Caco-2 (cell line): ENCODE measurements at regions not wholly inside any gene's neighbourhood (a gene's known extent, or its start where the extent isn't known, plus 50 kb on each side); places are given as distances from the start of the nearest gene placed in this dataset.

ENCODE experiments used
- BruUV-seq: library from RNA; stranded (reverse); fragments of 400-500 nt; replicated peaks from 2 replicates; lab custom pipeline; 2021; lab: Mats Ljungman, UMichigan
- CTCF ChIA-PET: fragments of 300-600 bp; sonication (Branson Sonifier 250); formaldehyde crosslinking; loops from one replicate; lab custom pipeline; 2022; ENCODE audit warnings: antibody characterized with exemption; lab: Charles Lee
- POLR2A ChIA-PET: fragments of 300-600 bp; sonication (Branson Sonifier 250); formaldehyde crosslinking; loops from one replicate; lab custom pipeline; 2022; ENCODE audit warnings: antibody characterized with exemption; lab: Charles Lee
- DNase-seq, 2 experiments: peaks; one replicate each; pipeline versions ENCODE4 v3.0.0 to v3.0.0-alpha.2; 2020 to 2022
- H3K27me3 ChIP-seq: replicated peaks from 2 replicates; pipeline ENCODE4 v1.6.0; 2011; ENCODE audit warnings: low read length; ENCODE audit not compliant: control insufficient read depth, insufficient read depth
- H3K36me3 ChIP-seq: 2 replicates; pipeline ENCODE4 v1.5.1; 2011; ENCODE audit warnings: low read length; ENCODE audit not compliant: control insufficient read depth, insufficient read depth
- H3K4me1 ChIP-seq: fragments of 250-450 bp; sonication (Bioruptor Pico); 2 replicates; pipeline ENCODE4 v1.5.1; 2020; ENCODE audit warnings: mild to moderate bottlenecking
- H3K4me3 ChIP-seq: 2 replicates; pipeline ENCODE4 v1.5.1; 2011; ENCODE audit warnings: low read depth, mild to moderate bottlenecking, control low read depth, low read length
- H3K9me3 ChIP-seq: fragments of 250-450 bp; sonication (Bioruptor Pico); 2 replicates; pipeline ENCODE4 v1.5.1; 2020; ENCODE audit warnings: mild to moderate bottlenecking, moderate library complexity
- H3K27ac Mint-ChIP-seq: one replicate; pipeline ENCODE4 v1.8.0; 2022; ENCODE audit warnings: mixed read lengths; ENCODE audit not compliant: unreplicated experiment
- H3K27me3 Mint-ChIP-seq: one replicate; pipeline ENCODE4 v1.8.0; 2022; ENCODE audit warnings: mixed read lengths; ENCODE audit not compliant: insufficient read depth, unreplicated experiment
- H3K36me3 Mint-ChIP-seq: one replicate; pipeline ENCODE4 v1.8.0; 2022; ENCODE audit warnings: mild to moderate bottlenecking, mixed read lengths; ENCODE audit not compliant: insufficient read depth, unreplicated experiment
- H3K4me1 Mint-ChIP-seq: one replicate; pipeline ENCODE4 v1.8.0; 2022; ENCODE audit warnings: low read depth, mixed read lengths; ENCODE audit not compliant: unreplicated experiment
- H3K4me3 Mint-ChIP-seq: one replicate; pipeline ENCODE4 v1.8.0; 2022; ENCODE audit warnings: mild to moderate bottlenecking, moderate library complexity, mixed read lengths; ENCODE audit not compliant: unreplicated experiment
- H3K9me3 Mint-ChIP-seq: one replicate; pipeline ENCODE4 v1.8.0; 2022; ENCODE audit warnings: mixed read lengths; ENCODE audit not compliant: unreplicated experiment
- intact Hi-C: fragments of 100-400 bp; cut with micrococcal nuclease; formaldehyde crosslinking; loops from one replicate; pipeline ENCODE4 v1.10.0; 2022; ENCODE audit not compliant: unreplicated experiment
- TF ChIP-seq, protein P1 (sequence below), 2 experiments: fragments of 200-600 bp in 1 of 2; IDR thresholded peaks; 1 replicate in 1 of 2; 2 replicates in 1 of 2; pipeline versions ENCODE4 v1.5.1 to v1.8.0; 2011 to 2022; ENCODE audit warnings: antibody characterized with exemption in 1 of 2, control low read depth in 1 of 2, inconsistent platforms in 1 of 2, low read depth in 1 of 2, low read length in 1 of 2, mild to moderate bottlenecking in 1 of 2, moderate library complexity in 1 of 2; ENCODE audit not compliant: insufficient read depth in 1 of 2, severe bottlenecking in 1 of 2, unreplicated experiment in 1 of 2

DNA sequence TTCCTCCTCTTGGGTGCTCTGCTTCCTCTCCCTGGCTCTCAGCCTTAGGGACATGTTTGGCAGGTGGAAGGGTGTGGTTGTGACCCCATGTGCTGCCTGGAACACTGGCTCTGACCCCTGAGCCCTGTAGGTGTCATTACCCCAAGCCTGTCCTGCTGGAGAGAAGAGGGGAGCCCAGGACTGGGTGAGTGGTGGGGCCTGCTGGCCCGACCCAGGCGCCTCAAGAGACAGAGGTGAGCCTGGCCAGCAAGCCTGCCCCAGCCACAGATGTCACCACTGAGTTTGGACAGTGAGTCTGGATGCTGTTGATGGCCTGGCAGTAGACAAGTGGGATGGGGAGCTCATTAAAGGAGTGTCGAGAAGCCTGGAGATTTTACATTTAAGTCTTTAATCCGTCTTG, 1112.2 kb downstream of the BRD1 start:
- Mint-ChIP-seq H3K4me3 (no peak overlapping the region), H3K27ac (no peak overlapping the region), H3K9me3 (peaks cover 26% of the 10 kb centered on the region), H3K36me3 (no peaks in the 10 kb centered on the region), H3K27me3 (no peaks in the 10 kb centered on the region), H3K4me1 (no peaks in the 10 kb centered on the region)
- H3K27me3 ChIP-seq, result no peaks in the 10 kb centered on the region
- H3K9me3 ChIP-seq, result no peaks in the 10 kb centered on the region
- TF ChIP-seq, protein P1, sequence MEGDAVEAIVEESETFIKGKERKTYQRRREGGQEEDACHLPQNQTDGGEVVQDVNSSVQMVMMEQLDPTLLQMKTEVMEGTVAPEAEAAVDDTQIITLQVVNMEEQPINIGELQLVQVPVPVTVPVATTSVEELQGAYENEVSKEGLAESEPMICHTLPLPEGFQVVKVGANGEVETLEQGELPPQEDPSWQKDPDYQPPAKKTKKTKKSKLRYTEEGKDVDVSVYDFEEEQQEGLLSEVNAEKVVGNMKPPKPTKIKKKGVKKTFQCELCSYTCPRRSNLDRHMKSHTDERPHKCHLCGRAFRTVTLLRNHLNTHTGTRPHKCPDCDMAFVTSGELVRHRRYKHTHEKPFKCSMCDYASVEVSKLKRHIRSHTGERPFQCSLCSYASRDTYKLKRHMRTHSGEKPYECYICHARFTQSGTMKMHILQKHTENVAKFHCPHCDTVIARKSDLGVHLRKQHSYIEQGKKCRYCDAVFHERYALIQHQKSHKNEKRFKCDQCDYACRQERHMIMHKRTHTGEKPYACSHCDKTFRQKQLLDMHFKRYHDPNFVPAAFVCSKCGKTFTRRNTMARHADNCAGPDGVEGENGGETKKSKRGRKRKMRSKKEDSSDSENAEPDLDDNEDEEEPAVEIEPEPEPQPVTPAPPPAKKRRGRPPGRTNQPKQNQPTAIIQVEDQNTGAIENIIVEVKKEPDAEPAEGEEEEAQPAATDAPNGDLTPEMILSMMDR (IDR thresholded peaks at IDR 0.05; ENCODE audit: insufficient read depth in 1 of 2, low read depth in 1 of 2, low read length in 1 of 2, severe bottlenecking in 1 of 2, unreplicated experiment in 1 of 2), result no peak
- H3K4me3 ChIP-seq, result no peak overlapping the region
- no TSS peak for BruUV-seq
- CTCF ChIA-PET, result no interaction called here
- no peaks in the 10 kb centered on the region for H3K4me1 ChIP-seq
- no peak for DNase-seq
- intact Hi-C loops, result no loop called here
- POLR2A ChIA-PET, result no interaction called here
- H3K36me3 ChIP-seq, result no peaks in the 10 kb centered on the region

DNA sequence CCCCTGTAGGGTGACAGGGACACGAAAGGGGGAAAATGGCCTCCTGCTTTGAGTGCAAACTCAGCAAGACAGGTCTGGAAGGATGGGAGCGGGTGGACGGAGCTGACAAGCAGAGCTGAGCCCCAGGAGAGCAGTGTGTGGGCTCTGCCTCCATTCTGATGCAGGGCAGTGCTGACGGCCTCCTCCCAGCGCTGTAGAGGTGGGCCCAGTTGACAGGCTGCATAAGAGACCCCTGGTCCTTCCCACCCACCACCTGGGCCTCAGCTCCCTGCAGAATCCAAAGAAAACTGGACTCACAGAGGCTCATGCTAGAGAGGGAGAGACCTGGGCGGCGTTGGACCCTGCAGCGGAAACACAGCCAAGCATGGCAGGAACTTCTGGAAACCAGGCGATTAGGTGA, 1113.4 kb downstream of the BRD1 start:
- no peak overlapping the region for H3K4me3 ChIP-seq
- no peak for DNase-seq
- Mint-ChIP-seq H3K27ac (no peak overlapping the region), H3K36me3 (no peaks in the 10 kb centered on the region), H3K27me3 (no peaks in the 10 kb centered on the region), H3K4me1 (no peaks in the 10 kb centered on the region), H3K4me3 (no peak overlapping the region), H3K9me3 (peaks cover 26% of the 10 kb centered on the region)
- no peaks in the 10 kb centered on the region for H3K4me1 ChIP-seq
- BruUV-seq, result no TSS peak
- TF ChIP-seq, protein P1 (IDR thresholded peaks at IDR 0.05; ENCODE audit: insufficient read depth in 1 of 2, low read depth in 1 of 2, low read length in 1 of 2, severe bottlenecking in 1 of 2, unreplicated experiment in 1 of 2), result no peak
- H3K27me3 ChIP-seq, result no peaks in the 10 kb centered on the region
- H3K9me3 ChIP-seq, result no peaks in the 10 kb centered on the region
- ChIA-PET POLR2A (no interaction called here), CTCF (no interaction called here)
- intact Hi-C loops, result no loop called here
- no peaks in the 10 kb centered on the region for H3K36me3 ChIP-seq

DNA sequence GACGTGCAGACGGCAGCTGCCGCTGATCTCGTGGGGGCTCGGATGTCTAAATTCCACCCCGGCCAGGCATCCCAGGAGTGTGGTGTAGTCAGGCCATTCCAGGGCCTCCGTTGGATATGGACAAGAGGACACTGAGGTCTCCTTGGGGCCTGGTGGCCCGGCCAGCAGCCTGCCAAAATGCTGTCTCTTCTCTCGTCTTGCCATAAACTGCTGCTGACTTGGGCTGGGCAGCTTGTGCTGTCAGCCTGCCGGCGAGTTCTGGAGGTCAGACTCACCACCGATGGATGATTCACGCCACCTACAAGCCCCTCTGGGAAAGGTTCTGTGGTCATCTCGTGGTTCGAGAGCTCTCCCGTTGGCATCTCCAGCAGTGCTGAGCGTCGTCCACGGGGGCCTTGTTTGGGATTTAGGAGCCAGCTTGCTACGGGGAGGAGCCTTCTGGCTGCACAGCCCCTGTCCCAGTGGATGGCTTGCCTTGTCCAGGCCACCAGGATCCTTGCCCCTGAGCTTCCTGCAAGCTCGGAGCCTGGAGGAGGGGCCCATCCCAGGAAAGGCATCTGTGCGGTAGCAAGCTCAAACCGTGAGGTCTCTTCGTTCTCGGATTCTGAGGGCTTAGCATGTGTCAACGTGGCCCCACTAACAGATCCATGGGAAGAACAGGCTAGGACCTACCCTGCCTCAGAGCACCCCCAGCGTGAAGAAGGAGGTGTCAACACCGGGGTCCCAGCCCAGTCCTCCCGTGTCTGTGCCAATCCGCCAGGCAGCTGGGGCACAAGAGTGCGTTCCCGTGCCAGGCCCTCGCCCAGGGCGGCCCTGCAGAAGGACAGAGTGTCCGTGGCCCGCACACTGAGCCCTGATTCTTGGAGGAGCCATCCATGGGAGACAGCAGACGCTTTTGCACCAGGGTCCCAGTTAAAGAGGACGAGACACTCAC, 1114.1 kb downstream of the BRD1 start:
- H3K36me3 ChIP-seq, result no peaks in the 10 kb centered on the region
- POLR2A ChIA-PET, result no interaction called here
- no peaks in the 10 kb centered on the region for H3K4me1 Mint-ChIP-seq
- no peaks in the 10 kb centered on the region for H3K27me3 ChIP-seq
- no peak overlapping the region for H3K27ac Mint-ChIP-seq
- no TSS peak for BruUV-seq
- no peak overlapping the region for H3K4me3 ChIP-seq
- H3K4me3 Mint-ChIP-seq, result no peak overlapping the region
- DNase-seq, result no peak
- no peaks in the 10 kb centered on the region for H3K9me3 ChIP-seq
- no peaks in the 10 kb centered on the region for H3K27me3 Mint-ChIP-seq
- H3K9me3 Mint-ChIP-seq, result peaks cover 26% of the 10 kb centered on the region
- TF ChIP-seq, protein P1 (IDR thresholded peaks at IDR 0.05; ENCODE audit: insufficient read depth in 1 of 2, low read depth in 1 of 2, low read length in 1 of 2, severe bottlenecking in 1 of 2, unreplicated experiment in 1 of 2), result no peak
- H3K36me3 Mint-ChIP-seq, result no peaks in the 10 kb centered on the region
- intact Hi-C loops, result no loop called here
- no peaks in the 10 kb centered on the region for H3K4me1 ChIP-seq
- CTCF ChIA-PET, result no interaction called here
